ENCODE measurements at regions not wholly inside any gene's neighbourhood (a gene's known extent, or its start where the extent isn't known, plus 50 kb on each side); places are given as distances from the start of the nearest gene placed in this dataset.

- H3K23ac ChIP-seq (ENCODE audit: insufficient read length): no peak overlapping the region
- H3K4ac ChIP-seq (replicated peaks; ENCODE audit: insufficient read length, low read depth, low read length): no peak overlapping the region
- POLR2A ChIA-PET (ENCODE audit: partially characterized antibody): no interaction called here
- no peaks in the 10 kb centered on the region for H3K79me1 ChIP-seq (ENCODE audit: low read depth, low read length)
- FAIRE-seq: no peak
- H2BK5ac ChIP-seq (ENCODE audit: low read depth, low read length): no peak overlapping the region
- no peak overlapping the region for H4K91ac ChIP-seq (replicated peaks; ENCODE audit: insufficient read length, low read length)
- no peaks in the 10 kb centered on the region for H3K36me3 ChIP-seq (ENCODE audit: control insufficient read depth in 2 of 4, insufficient read depth in 4 of 4, low read length in 3 of 4)
- no peak overlapping the region for H3K4me2 ChIP-seq (ENCODE audit: insufficient read depth in 1 of 2, low read depth in 2 of 2, low read length in 2 of 2)
- H3K14ac ChIP-seq (ENCODE audit: insufficient read length): no peak overlapping the region
- H2BK15ac ChIP-seq (ENCODE audit: low read length): no peak overlapping the region
- no peak for TF ChIP-seq BCL11A (IDR thresholded peaks at IDR 0.05; ENCODE audit: low read depth in 2 of 2, low read length in 2 of 2)
- no peak for TF ChIP-seq CTBP2 (IDR thresholded peaks at IDR 0.05; ENCODE audit: borderline replicate concordance, insufficient read depth, insufficient read length, low read length)
- TF ChIP-seq USF2 (IDR thresholded peaks at IDR 0.05; ENCODE audit: low read length): no peak
- TF ChIP-seq, protein P1, sequence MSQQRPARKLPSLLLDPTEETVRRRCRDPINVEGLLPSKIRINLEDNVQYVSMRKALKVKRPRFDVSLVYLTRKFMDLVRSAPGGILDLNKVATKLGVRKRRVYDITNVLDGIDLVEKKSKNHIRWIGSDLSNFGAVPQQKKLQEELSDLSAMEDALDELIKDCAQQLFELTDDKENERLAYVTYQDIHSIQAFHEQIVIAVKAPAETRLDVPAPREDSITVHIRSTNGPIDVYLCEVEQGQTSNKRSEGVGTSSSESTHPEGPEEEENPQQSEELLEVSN (IDR thresholded peaks at IDR 0.05): no peak
- CTCF ChIA-PET (ENCODE audit: partially characterized antibody): no interaction called here
- H3K18ac ChIP-seq (ENCODE audit: extremely low read depth, low read length): no peak overlapping the region
- no peaks in the 10 kb centered on the region for H3K79me2 ChIP-seq (ENCODE audit: control insufficient read depth in 1 of 2, insufficient read depth in 2 of 2, low read length in 2 of 2)
- H2BK12ac ChIP-seq (ENCODE audit: low read depth, low read length): no peak overlapping the region
- H2BK20ac ChIP-seq (ENCODE audit: low read length): no peak overlapping the region
- H2AFZ ChIP-seq (ENCODE audit: low read length): no peak overlapping the region
- DNase-seq (ENCODE audit: low read depth in 1 of 2, low spot score in 2 of 2): no peak
- H3K27me3 ChIP-seq (replicated peaks in 1 of 4; ENCODE audit: control insufficient read depth in 3 of 4, extremely low read depth in 1 of 4, insufficient read depth in 3 of 4, low read length in 3 of 4): peaks cover 0 to 6% (median 0%) of the 10 kb centered on the region in 4 experiments; a peak in 1 of 7 replicates
- WGBS, 2 experiments (ENCODE audit: extremely low coverage in 1 of 2, insufficient coverage in 1 of 2, insufficient read length in 1 of 2, insufficient replicate concordance in 2 of 2, low coverage in 1 of 2, low lambda C conversion rate in 2 of 2, missing lambda C conversion rate in 1 of 2): 100% methylated on average over 2 of the region's 2 CpGs; no CpG with 5 or more reads in 1 of the 2 experiments
- H3K9me3 ChIP-seq (ENCODE audit: insufficient read depth in 2 of 2, low read depth in 1 of 2, low read length in 1 of 2): no peaks in the 10 kb centered on the region
- H2AK5ac ChIP-seq (ENCODE audit: low read depth, low read length): no peak overlapping the region
- H3K23me2 ChIP-seq (ENCODE audit: low read depth, low read length): no peaks in the 10 kb centered on the region
- no peak overlapping the region for H3K4me3 ChIP-seq (ENCODE audit: extremely low read depth in 1 of 4, insufficient read depth in 2 of 4, low read depth in 3 of 4, low read length in 4 of 4)
- H3K9ac ChIP-seq (replicated peaks in 1 of 4; ENCODE audit: extremely low read depth in 1 of 4, low read depth in 3 of 4, low read length in 3 of 4): no peak overlapping the region
- H4K8ac ChIP-seq (ENCODE audit: extremely low read depth, insufficient read depth, low read length): no peak overlapping the region
- no peak overlapping the region for H3K27ac ChIP-seq (ENCODE audit: low read depth, low read length)
- H2BK120ac ChIP-seq (replicated peaks; ENCODE audit: low read depth, low read length): no peak overlapping the region
- H3K4me1 ChIP-seq (replicated peaks in 1 of 4; ENCODE audit: control insufficient read depth in 3 of 4, insufficient read depth in 4 of 4, low read length in 3 of 4): peaks cover 0 to 3% (median 1%) of the 10 kb centered on the region in 4 experiments; a peak in 2 of 7 replicates
- H4K5ac ChIP-seq (ENCODE audit: insufficient read length, low read depth, low read length): no peak overlapping the region
- no peak overlapping the region for H3K56ac ChIP-seq (replicated peaks; ENCODE audit: insufficient read length, low read depth, low read length)
- no peaks in the 10 kb centered on the region for H4K20me1 ChIP-seq (replicated peaks in 1 of 2; ENCODE audit: control insufficient read depth in 1 of 2, insufficient read depth in 2 of 2, low read length in 2 of 2)
Observed at GRCh38 chr18:61272793-61273192, 60.4 kb upstream of the CDH20 start.

Measured in H1 (cell line).